A549 (cell line): ENCODE measurements at regions not wholly inside any gene's neighbourhood (a gene's known extent, or its start where the extent isn't known, plus 50 kb on each side); places are given as distances from the start of the nearest gene placed in this dataset.

Source experiments
- EP300 ChIP-seq, 2 experiments: fragments of >200 bp; sonication (Bioruptor Twin); formaldehyde crosslinking; IDR thresholded peaks; 2 replicates in 1 of 2; 3 replicates in 1 of 2; pipeline ENCODE4 v1.6.1; 2016 to 2017
- TF ChIP-seq, protein P1 (sequence below): fragments of >200 bp; sonication (Bioruptor Twin); formaldehyde crosslinking; IDR thresholded peaks from 3 replicates; pipeline ENCODE4 v1.5.1; 2016

DNA sequence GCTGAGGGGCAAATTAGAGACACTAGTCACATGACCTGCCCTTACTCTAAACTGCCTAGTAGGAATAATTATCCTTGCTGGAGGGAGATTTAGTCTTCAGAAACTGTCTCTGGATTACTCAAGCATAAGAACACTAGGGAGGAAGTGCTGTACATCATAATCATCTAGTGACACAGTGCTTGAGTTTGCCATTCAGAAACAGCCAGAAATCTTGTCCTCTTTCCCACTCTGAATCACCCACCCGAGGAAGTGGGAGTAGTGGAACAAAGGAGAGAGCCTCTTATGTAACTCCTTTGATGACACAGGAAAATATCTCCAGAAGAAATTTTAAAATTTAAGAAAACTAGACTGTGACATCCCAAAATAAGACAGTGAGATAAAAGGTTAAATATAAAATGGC, 69.3 kb upstream of the PCDH19 start:
- no peak for TF ChIP-seq EP300 (IDR thresholded peaks at IDR 0.05)
- TF ChIP-seq, protein P1, sequence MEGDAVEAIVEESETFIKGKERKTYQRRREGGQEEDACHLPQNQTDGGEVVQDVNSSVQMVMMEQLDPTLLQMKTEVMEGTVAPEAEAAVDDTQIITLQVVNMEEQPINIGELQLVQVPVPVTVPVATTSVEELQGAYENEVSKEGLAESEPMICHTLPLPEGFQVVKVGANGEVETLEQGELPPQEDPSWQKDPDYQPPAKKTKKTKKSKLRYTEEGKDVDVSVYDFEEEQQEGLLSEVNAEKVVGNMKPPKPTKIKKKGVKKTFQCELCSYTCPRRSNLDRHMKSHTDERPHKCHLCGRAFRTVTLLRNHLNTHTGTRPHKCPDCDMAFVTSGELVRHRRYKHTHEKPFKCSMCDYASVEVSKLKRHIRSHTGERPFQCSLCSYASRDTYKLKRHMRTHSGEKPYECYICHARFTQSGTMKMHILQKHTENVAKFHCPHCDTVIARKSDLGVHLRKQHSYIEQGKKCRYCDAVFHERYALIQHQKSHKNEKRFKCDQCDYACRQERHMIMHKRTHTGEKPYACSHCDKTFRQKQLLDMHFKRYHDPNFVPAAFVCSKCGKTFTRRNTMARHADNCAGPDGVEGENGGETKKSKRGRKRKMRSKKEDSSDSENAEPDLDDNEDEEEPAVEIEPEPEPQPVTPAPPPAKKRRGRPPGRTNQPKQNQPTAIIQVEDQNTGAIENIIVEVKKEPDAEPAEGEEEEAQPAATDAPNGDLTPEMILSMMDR, result no peak
